GM18870 (cell line): ENCODE measurements at regions not wholly inside any gene's neighbourhood (a gene's known extent, or its start where the extent isn't known, plus 50 kb on each side); places are given as distances from the start of the nearest gene placed in this dataset.

Source experiments
- ATAC-seq: cut with Tn5 transposase; IDR thresholded peaks from one replicate; pipeline ENCODE4 v1.9.1; 2021; ENCODE audit warnings: moderate library complexity; ENCODE audit not compliant: unreplicated experiment

DNA sequence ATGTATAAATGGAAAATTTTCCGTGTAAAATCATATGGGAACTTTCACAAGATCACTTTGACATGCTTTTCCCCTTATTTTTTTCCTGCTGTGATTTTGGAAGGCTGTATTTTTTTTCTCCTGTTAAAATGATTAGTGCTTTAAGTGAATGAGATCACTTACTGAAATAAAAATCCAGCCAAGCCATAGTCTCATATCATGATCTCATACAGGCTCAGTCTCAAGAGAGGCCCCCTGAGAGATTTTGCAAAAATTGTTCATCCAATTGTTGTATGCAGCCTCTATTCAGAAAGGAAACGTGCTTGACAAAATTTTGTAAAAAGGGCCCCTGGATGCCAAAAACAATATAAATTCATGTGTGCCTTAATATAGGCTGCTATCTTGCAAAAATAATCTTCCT is 528.2 kb downstream of the HDGFL1 start:
- no peak for ATAC-seq

DNA sequence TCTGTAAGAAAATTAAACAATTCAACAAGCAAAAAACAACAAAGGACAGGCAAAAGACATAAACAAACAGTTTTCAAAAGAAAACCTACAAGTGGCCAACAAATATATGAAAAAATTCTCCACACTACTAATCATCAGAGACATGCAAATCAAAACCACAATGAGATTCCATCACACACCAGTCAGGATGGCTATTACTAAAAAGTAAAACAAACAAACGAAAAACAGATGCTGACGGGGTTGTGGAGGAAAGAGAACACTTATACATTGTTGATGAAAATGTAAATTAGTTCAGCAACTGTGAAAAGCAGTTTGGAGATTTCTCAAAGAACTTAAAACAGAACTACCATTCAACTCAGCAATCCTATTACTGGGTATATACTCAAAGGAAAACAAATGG is 537.6 kb downstream of the HDGFL1 start:
- ATAC-seq = no peak

DNA sequence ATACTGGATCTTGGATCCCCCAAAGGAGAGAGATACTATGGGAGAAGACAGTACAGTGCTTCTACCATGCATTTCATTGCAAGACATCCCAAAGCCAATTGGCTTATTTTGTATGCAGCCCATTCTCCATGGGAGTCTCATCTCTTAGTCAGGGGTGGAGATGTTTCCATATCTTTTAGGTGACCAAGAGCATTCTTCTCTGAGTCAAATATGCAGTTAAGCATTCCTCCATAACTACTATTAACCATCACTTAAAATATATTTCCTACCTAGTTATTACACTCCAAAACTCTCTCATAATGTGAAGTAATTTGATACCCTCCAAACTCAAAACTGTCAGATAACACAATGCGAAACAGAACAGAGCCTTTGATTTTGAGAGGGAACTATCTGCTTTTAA is 542.6 kb downstream of the HDGFL1 start:
- no peak for ATAC-seq

DNA sequence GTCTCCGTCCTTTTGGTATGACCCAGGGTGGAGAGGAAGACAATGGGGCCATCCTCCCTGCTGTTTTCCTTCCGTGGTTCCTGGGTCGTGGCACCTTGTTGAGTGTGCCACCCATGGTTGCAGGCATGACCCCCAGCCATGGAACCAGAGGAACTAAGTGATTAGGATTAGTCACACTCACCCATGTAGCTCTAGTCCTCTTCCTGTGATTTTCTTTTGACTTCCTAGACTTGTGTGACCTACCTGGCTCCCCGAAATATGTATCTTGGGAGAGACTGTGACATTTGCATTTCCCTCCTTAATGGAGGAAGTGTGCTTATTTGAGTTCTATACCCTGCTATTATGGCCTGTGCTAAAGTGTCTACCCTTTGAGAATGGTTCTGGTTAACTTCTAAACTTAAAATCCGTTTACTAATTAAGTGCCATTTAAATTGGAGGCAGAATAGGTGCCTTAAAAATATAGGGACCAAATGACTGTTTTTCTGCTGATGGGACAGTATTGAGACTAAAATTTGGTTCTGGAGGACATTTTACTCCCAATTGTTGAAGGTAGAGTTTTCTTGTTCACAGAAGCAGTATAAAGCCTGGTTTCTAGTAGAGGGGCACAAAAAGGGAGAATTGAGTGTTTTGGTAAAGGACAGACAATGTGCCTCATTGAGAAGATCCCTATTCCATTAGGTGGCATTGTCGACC is 545.6 kb downstream of the HDGFL1 start:
- no peak for ATAC-seq

DNA sequence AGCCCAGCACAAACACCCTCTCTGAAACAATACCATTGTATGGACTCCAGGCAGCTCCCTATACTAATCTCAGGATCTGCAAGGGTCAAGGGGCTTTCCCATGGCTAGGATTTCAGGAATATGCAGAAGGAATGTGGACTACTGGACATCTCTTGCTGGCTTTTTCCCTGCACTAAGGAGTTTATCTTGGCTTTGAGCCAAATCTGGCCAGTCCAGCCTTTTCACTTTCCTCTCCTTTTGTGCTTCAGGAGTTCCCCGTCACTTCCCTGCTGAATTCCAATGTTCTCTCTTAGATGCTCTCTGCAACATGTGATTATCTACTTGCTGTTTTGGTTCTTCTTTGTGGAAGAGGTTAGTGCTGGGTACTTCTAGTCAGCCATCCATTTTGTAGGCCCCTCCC is 568.2 kb downstream of the HDGFL1 start:
- no peak for ATAC-seq

DNA sequence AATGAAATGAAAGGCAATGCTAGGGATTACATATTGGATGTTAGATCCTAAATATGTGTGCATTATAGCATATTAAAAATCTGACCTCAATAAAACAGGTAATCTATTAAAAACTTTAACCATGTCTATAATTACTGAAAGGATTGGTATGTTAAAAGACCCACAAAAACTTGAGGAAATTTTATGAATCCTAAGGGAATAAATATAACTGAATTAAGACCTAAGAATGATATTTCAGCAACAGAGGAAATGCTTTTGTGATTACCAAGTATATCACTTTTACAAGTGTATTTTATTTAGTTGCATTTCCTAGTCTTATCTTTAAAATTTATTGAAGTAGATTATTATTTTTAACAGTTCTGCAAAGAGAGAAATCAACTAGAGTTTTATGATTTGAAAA is 571.5 kb downstream of the HDGFL1 start:
- ATAC-seq = no peak

DNA sequence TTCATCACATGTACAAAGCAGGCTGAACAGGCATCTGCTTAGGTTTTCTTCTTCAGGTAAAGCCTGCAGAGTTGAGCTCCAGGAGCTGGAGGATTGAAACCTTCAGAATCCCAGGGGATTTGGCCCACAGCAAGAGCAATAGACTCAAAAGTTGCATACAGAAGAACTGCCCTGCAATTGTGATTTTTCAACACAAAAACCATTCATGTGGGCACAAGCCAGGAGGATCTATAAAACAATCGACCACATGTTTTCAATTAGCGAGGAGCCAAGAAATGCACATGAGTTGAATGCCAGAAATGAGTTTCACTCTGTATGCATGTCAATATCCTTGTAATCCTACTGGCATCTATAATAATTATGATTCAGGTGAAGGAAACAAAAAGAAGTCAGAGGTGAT is 576.4 kb downstream of the HDGFL1 start:
- ATAC-seq = no peak

DNA sequence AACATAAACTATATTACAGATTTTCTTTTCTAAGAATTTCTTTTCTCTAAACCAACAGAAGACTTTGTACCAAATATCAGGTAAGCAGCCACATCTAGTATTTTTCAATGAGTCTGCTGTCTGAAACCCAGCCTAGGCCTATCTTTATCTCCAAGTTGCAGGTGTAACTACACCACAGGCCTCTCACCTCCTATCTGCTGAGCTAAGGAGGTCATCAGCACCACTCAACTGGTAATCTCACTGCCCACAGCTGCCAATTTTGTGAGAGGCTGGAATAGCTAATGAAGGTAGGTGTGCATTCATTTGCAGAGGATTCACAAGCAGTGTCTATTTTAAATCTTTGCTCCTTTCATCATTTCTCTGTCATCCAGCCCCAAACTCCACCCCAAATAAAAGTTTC is 584.8 kb downstream of the HDGFL1 start:
- ATAC-seq = no peak

DNA sequence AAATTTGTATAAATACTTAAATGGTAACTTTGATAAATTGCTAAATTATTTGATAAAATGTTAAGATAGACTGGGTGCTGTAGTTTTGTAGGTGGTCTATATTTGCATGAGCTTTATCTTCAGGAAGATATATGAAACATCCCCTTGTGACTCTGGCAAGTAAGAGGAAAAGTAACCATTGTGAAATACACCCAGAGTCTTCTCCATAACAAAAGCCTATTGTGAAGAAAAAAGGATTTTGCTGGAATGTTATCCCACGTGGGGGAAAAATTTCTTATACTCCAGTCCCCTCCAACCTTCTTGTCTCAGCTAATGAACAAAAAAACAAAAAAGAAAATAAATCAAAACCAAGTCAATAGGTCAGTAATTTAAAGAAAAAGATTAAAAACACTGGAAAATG is 600.7 kb downstream of the HDGFL1 start:
- ATAC-seq = no peak

DNA sequence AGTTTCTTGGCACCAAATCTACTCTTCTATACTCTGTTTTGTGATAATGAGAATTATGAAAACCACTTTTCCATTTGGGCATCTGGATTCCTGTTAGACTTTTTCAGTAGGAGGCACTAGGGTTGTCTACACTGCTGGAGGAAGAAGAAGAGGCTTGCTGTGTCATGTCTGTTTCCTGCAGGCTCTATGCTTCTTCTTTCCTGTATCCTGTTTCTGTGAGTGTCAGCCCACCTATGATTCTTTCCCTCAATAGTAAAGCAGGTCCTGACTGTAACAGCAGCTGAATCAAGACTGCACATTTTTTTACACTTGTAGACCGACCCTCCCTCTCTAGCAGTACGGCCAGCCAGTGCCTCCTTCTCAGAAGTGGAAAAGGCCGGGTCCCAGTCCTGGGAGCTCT is 603.9 kb downstream of the HDGFL1 start:
- ATAC-seq = no peak

DNA sequence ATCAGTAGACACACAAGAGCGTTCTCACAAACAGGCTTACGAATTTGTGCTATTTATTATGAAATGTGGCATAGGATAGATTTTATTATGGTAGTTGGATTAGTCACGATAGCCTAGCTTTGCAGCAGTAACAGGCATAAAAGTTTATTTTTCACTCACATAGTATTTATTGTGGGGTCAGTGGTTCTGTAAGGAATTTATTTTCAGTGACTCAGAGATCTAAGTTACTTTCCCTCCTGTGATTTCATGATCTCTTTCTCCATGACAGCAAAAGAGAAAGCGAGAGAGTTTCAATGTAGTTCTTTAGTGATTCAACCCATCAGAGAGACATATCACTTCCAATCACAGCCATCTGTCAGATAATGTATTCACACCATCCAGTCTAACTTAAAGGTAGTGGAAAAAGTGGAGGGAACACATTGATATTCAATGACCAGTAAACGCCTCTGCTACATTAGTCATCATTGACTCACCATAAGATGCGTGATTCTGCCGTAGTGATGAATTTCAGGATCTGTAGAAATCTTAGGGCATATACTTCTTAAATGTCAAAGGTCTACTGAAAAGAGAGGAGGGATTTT is 605.5 kb downstream of the HDGFL1 start:
- no peak for ATAC-seq

DNA sequence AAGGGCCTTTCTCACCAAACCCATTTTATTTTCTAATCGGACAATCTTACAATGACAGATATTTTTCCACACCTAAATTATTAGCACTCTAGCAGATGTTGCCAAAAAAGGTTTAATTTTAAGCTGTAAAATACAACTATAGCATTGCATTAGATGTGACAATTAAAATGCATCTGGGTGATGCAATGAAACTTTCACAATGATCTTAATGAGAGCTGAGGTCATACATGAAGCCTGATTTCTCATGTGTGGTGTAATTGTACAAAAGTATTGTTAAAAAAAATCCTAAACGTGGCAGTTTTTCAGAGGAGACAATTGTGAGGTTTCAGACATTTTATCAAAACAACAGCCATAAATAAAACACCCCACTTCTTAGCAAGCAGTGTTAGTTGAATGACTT is 606.0 kb downstream of the HDGFL1 start:
- no peak for ATAC-seq

DNA sequence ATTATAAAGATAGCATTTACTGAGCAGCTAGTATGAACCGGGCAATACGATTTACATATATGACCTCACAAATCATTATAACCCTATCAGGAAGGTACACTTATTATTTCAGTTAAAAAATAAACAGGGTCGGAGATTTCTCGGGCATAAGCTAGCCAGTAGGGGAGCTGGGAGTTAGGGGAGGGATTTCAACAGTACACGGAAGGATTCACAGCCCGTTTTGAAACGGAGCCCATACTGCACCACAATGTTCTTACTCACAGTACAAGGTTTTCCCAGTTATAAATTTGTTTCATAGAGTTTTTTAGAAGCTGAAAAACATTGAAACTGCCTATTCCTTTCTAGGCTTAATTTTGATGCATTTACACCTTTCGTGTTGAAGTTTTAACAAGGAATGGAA is 607.1 kb downstream of the HDGFL1 start:
- ATAC-seq = no peak

DNA sequence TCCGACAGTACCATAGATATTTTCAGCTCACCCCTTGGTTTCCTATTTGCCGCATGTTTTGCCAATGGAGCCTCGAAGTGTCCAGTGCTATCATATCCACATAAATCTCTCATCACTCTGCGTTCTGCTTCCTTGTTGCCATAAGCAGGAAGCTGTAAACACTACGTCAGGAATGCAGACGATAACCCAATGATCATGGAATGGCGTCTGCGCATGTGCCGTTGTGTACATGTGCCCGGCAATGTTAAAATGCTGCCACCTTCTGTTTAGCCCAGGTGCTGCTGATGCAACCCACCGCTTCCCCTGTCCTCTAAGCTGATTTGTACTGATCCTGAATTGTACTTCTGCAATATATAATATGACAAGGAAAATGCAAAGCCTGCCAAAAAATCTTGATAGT is 607.5 kb downstream of the HDGFL1 start:
- ATAC-seq = no peak

DNA sequence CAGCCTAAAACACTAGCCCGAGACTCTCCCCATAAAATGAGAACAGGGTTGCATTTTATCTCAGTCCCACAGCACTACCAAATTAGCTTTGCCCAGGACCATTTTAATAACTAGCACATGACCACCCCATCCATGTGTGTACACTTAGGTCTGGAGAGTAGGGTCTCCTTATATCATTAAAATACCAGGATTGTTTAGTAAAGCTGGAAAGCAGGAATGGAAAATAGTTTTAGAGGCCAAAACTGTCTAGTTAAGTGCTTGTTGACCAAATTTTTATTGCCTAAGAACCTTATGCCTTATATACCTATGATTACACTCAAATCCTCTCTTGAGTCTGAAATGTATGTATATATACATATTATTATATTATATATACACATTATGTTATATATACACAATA is 608.4 kb downstream of the HDGFL1 start:
- ATAC-seq = no peak

DNA sequence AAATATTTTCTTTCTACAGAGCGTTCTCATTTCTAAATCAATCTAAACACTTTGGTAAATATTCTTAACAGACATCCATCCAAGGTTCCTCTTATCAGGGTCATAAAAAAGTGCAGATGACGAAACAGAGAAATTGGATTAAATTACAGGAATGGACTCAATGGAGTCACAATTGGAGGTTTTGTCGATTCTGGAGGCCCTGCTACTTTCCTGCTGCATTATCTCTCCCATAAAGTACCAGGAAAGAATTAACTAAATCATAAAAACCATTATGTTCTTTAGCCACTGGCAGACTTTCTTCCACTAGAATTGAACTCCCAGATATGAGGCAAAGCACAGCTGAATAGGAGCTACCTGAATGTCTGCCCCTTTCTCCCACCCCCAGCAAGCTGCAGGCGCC is 610.6 kb downstream of the HDGFL1 start:
- ATAC-seq = no peak

DNA sequence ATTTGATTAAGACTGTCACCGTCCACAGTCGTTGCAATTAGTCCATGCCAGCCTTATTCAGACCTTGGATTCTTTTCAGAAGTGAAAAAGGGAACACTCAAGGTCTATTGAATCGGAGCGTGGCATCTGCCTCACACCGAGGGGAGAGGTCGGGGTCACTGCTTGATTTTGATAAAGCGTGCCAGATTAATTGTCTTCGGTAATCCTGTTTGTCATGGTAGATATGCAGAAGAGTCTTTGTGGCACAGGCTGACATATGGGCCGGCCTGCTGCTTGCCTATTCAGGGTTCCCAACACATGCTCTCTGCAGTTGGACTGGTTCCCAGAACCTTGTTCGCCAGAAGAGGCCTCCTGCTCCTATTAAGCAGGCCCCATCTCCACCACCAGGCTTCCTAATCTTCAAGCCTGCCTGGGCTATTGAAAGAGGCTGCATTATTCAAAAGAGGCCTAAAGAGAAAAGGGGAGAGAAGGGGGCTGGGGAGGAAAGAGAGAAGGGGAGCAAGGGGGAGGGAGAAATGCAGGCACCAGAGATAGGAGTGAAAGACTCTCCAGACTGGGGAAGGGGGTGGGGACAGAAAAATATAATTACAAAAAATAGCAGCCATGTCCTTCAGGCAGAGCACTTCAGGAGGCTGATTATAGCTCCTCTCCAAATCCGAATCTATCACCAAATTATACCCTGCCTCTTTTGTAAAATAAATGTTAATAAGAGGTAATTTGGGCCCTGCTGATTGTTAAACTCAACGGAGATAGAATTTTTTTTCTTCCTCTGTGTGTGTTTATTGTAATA is 611.3 kb downstream of the HDGFL1 start:
- no peak for ATAC-seq

DNA sequence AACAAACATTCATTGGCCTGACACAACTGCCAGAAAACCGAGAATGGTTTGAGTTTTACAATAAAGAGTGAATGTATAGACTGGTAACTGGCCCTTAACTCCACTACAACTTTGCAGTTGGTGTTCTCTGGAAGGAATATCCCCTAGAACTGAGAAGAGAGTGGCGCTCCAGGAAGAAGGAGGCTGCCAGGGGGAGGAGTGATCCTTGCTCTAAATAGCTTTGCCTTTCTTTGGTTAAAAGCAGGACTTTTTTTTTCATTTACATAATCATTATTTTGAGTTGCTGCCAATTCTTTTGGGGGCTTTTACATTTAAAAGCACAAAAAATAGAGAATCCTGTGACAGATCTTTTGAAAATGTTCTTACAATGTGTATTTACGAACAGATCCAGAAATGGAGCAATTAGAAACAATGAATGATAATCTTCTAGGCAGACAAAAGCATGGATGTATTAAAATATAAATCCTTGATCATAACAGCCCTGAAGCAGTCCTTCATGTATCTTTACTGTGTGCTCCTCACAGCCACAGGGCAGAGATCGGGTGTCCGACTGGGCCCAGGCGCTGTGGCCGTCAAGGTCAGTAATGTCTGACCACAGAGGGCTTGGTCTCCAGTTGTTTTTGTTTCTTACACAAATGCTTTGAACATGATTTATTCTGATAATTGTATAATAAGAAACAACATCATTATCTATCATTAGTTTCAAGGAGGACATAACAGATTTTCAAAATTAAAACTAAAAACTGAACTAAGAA is 612.2 kb downstream of the HDGFL1 start:
- no peak for ATAC-seq

DNA sequence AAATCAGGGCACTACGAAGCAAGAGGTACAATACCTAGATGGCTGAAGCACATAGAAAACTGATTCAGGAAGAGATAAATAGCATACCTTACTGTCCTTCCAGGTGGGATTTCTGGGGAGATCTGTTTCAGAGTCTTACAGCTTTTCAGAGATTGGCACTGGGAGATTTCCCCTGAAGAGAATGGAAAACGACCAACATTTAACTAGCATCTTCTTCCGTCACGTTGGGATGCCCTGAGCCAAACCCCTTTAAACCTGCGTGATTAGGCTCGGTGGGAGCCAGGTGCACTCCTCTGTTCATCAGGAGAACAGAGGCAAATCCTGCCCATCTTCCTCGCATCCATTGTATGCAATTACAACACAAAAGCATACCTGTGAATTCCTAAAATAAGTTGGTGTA is 614.5 kb downstream of the HDGFL1 start:
- ATAC-seq = no peak

DNA sequence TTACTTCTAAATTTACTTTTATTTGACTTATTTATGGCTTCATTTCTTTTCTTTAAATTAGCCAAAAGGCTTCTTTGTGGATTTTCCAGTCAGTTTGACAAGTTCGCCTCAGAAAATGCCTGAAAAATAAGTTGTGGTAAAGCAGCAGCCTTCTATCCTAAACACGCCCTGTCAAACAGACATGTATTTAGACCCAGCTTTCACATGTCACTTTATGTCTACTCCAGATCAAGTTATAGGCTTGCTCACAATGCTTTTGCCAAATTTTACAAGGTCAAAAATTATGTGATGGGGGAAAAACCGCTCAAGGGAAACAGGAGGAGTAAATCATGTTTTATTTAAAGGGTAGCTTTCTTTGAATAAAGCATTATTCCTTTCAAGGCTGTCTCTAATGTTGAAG is 615.0 kb downstream of the HDGFL1 start:
- ATAC-seq = no peak

DNA sequence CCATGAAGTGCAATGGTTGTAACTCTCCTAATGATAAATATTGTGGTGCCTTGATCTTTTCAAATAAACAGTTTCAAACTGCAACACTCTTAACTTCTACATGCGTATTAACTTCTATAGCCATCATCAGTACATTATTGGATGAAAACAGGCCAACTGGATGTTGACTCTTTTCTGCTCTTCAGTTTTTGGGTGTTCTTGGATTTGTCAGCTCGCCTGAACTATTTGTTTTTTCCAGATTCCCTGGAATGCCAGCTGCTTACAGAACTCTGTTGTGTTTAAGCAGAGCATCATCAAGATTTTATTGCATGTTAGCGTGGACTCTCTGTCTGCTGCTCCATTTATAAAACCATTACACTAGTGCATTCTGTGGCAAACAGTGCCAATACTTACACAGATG is 626.1 kb downstream of the HDGFL1 start:
- ATAC-seq = no peak

DNA sequence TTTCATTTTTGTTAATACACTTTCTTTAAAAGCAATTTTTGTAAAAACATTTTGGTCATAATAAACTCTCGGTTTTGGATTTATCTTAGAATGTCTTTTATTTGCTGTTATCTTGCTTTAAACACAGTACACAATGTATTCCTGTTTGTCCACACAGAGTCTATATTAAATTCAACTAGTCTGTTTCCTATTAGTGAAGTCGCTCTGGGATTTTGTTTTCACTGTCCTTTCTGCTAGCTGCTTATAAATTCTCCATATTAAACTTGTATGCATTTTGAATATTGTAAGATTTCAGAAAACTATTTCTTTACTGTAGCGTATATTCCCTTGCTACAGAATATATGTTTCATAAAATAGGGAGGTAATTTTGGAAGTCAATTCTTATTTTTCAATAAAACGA is 630.2 kb downstream of the HDGFL1 start:
- no peak for ATAC-seq
